Mesenchymal stem cell (in vitro differentiated cells and primary cell): ENCODE measurements at regions not wholly inside any gene's neighbourhood (a gene's known extent, or its start where the extent isn't known, plus 50 kb on each side); places are given as distances from the start of the nearest gene placed in this dataset.

Experiments used
- DNase-seq: peaks from one replicate; pipeline ENCODE4 v3.0.0-alpha.2; 2013
- H2AFZ ChIP-seq: one replicate; pipeline ENCODE4 v1.6.1; 2013; ENCODE audit warnings: low read depth, mild to moderate bottlenecking, control low read depth, inconsistent platforms, low read length, moderate library complexity
- H2AK5ac ChIP-seq: 2 replicates; pipeline ENCODE4 v1.6.1; 2013; ENCODE audit warnings: low read length, moderate library complexity, mild to moderate bottlenecking, inconsistent platforms; ENCODE audit not compliant: severe bottlenecking
- H2BK120ac ChIP-seq: one replicate; pipeline ENCODE4 v1.6.1; 2013; ENCODE audit warnings: low read depth, mild to moderate bottlenecking, inconsistent platforms, low read length, moderate library complexity
- H2BK12ac ChIP-seq, 2 experiments: one replicate each; pipeline ENCODE4 v1.6.1; 2013; ENCODE audit warnings: inconsistent platforms in 2 of 2, low read length in 2 of 2, mild to moderate bottlenecking in 2 of 2, moderate library complexity in 2 of 2, control low read depth in 1 of 2
- H2BK15ac ChIP-seq: one replicate; pipeline ENCODE4 v1.6.1; 2013; ENCODE audit warnings: mild to moderate bottlenecking, low read depth, inconsistent platforms; ENCODE audit not compliant: poor library complexity, severe bottlenecking
- H2BK5ac ChIP-seq: 2 replicates; pipeline ENCODE4 v1.6.1; 2013; ENCODE audit warnings: low read depth, mild to moderate bottlenecking, low read length, control low read depth, inconsistent platforms; ENCODE audit not compliant: poor library complexity, severe bottlenecking
- H3K14ac ChIP-seq, 2 experiments: one replicate each; pipeline ENCODE4 v1.6.1; 2013; ENCODE audit warnings: inconsistent platforms in 2 of 2, low read length in 2 of 2, control low read depth in 1 of 2, mild to moderate bottlenecking in 1 of 2, moderate library complexity in 1 of 2
- H3K18ac ChIP-seq, 2 experiments: one replicate each; pipeline ENCODE4 v1.6.1; 2013; ENCODE audit warnings: inconsistent platforms in 2 of 2, low read length in 2 of 2, control low read depth in 1 of 2, low read depth in 1 of 2, mild to moderate bottlenecking in 1 of 2
- H3K23ac ChIP-seq, 2 experiments: one replicate each; pipeline ENCODE4 v1.6.1; 2013; ENCODE audit warnings: inconsistent platforms in 2 of 2, low read length in 2 of 2, mild to moderate bottlenecking in 2 of 2, moderate library complexity in 2 of 2, control low read depth in 1 of 2
- H3K27ac ChIP-seq: 2 replicates; pipeline ENCODE4 v1.5.1; 2013; ENCODE audit warnings: mild to moderate bottlenecking, moderate library complexity, low read length, control low read depth, inconsistent platforms; ENCODE audit not compliant: poor library complexity, severe bottlenecking
- H3K27me3 ChIP-seq, 2 experiments: 2 replicates each; pipeline versions ENCODE4 v1.6.1 to v1.7.0; 2013; ENCODE audit warnings: low read length in 2 of 2, mild to moderate bottlenecking in 2 of 2, moderate library complexity in 2 of 2, control low read depth in 1 of 2, inconsistent platforms in 1 of 2; ENCODE audit not compliant: control insufficient read depth in 1 of 2, insufficient read depth in 1 of 2
- H3K36me3 ChIP-seq, 2 experiments: 2 replicates each; pipeline versions ENCODE4 v1.6.1 to v1.7.0; 2013; ENCODE audit warnings: low read length in 2 of 2, control low read depth in 1 of 2, inconsistent platforms in 1 of 2, low read depth in 1 of 2, mild to moderate bottlenecking in 1 of 2; ENCODE audit not compliant: insufficient read depth in 2 of 2, control insufficient read depth in 1 of 2
- H3K4ac ChIP-seq, 2 experiments: one replicate each; pipeline ENCODE4 v1.6.1; 2013; ENCODE audit warnings: inconsistent platforms in 2 of 2, low read length in 2 of 2, mild to moderate bottlenecking in 2 of 2, moderate library complexity in 2 of 2, control low read depth in 1 of 2, low read depth in 1 of 2
- H3K4me1 ChIP-seq: 2 replicates; pipeline ENCODE4 v1.6.1; 2013; ENCODE audit warnings: low read depth, low read length, control low read depth; ENCODE audit not compliant: control insufficient read depth, insufficient read depth
- H3K4me2 ChIP-seq: 2 replicates; pipeline ENCODE4 v1.6.1; 2013; ENCODE audit warnings: low read length, mild to moderate bottlenecking, inconsistent platforms; ENCODE audit not compliant: poor library complexity, severe bottlenecking
- H3K4me3 ChIP-seq, 2 experiments: 2 replicates each; pipeline versions ENCODE4 v1.5.1 to v1.7.0; 2013; ENCODE audit warnings: low read length in 2 of 2, mild to moderate bottlenecking in 2 of 2, control low read depth in 1 of 2, low read depth in 1 of 2; ENCODE audit not compliant: insufficient read depth in 1 of 2
- H3K79me1 ChIP-seq: replicated peaks from 2 replicates; pipeline ENCODE4 v1.6.1; 2013; ENCODE audit warnings: mild to moderate bottlenecking, control low read depth, low read length, inconsistent platforms; ENCODE audit not compliant: poor library complexity, severe bottlenecking
- H3K9ac ChIP-seq: 2 replicates; pipeline ENCODE4 v1.7.0; 2013; ENCODE audit warnings: mild to moderate bottlenecking, low read length, moderate library complexity
- H3K9me3 ChIP-seq: 2 replicates; pipeline ENCODE4 v1.7.0; 2013; ENCODE audit warnings: mild to moderate bottlenecking, low read length; ENCODE audit not compliant: control insufficient read depth
- H4K8ac ChIP-seq: one replicate; pipeline ENCODE4 v1.6.1; 2013; ENCODE audit warnings: inconsistent platforms, mild to moderate bottlenecking, low read length, moderate library complexity
- H4K91ac ChIP-seq: one replicate; pipeline ENCODE4 v1.6.1; 2013; ENCODE audit warnings: mild to moderate bottlenecking, low read length, inconsistent platforms
- WGBS: methylation state at CpG from one replicate; pipeline ENCODE4 v1.1.7; 2013; ENCODE audit warnings: mixed read lengths; 5-methylcytosine and 5-hydroxymethylcytosine counted together

- Histone ChIP-seq H2BK120ac (no peak overlapping the region), H3K4me3 (no peak overlapping the region), H2AFZ (no peak overlapping the region), H3K4me1 (no peaks in the 10 kb centered on the region), H2AK5ac (no peak overlapping the region), H3K23ac (no peak overlapping the region), H2BK5ac (no peak overlapping the region), H3K14ac (no peak overlapping the region), H3K79me1 (no peaks in the 10 kb centered on the region), H4K8ac (no peak overlapping the region), H3K36me3 (no peaks in the 10 kb centered on the region), H3K27ac (no peak overlapping the region), H3K4me2 (no peak overlapping the region), H2BK15ac (no peak overlapping the region), H3K18ac (no peak overlapping the region), H3K27me3 (no peaks in the 10 kb centered on the region), H3K4ac (no peak overlapping the region), H3K9ac (no peak overlapping the region), H3K9me3 (peaks cover 16% of the 10 kb centered on the region), H4K91ac (no peak overlapping the region), H2BK12ac (no peak overlapping the region)
- DNase-seq: no peak
- WGBS: 57% methylated on average over 1 of the region's 1 CpG
These were observed 863.2 kb upstream of the CHAC2 start for GRCh38 chr2:52904355-52904891.

GRCh38 chr2:52897511-52898044 is 870.0 kb upstream of the CHAC2 start:
- 100% methylated on average over 1 of the region's 2 CpGs for WGBS
- H3K79me1 ChIP-seq: no peaks in the 10 kb centered on the region
- no peak overlapping the region for H3K4ac ChIP-seq
- H3K4me3 ChIP-seq: no peak overlapping the region
- no peak overlapping the region for H3K23ac ChIP-seq
- H2BK12ac ChIP-seq: no peak overlapping the region
- H3K27ac ChIP-seq: no peak overlapping the region
- H3K14ac ChIP-seq: no peak overlapping the region
- no peak overlapping the region for H2BK5ac ChIP-seq
- H3K4me1 ChIP-seq: no peaks in the 10 kb centered on the region
- H4K91ac ChIP-seq: no peak overlapping the region
- no peak overlapping the region for H3K4me2 ChIP-seq
- no peaks in the 10 kb centered on the region for H3K36me3 ChIP-seq
- no peak overlapping the region for H2BK120ac ChIP-seq
- no peak overlapping the region for H4K8ac ChIP-seq
- H3K18ac ChIP-seq: no peak overlapping the region
- DNase-seq: no peak
- H2BK15ac ChIP-seq: no peak overlapping the region
- H3K9me3 ChIP-seq: peaks cover 53% of the 10 kb centered on the region
- H2AK5ac ChIP-seq: no peak overlapping the region
- H2AFZ ChIP-seq: no peak overlapping the region
- no peaks in the 10 kb centered on the region for H3K27me3 ChIP-seq
- H3K9ac ChIP-seq: no peak overlapping the region

- Histone ChIP-seq H2BK15ac (no peak overlapping the region), H4K91ac (no peak overlapping the region), H3K27me3 (no peaks in the 10 kb centered on the region), H3K23ac (no peak overlapping the region), H3K36me3 (no peaks in the 10 kb centered on the region), H2BK12ac (no peak overlapping the region), H3K4ac (no peak overlapping the region), H4K8ac (no peak overlapping the region), H3K4me3 (no peak overlapping the region), H3K9me3 (peaks cover 59% of the 10 kb centered on the region), H3K79me1 (no peaks in the 10 kb centered on the region), H2BK5ac (no peak overlapping the region), H3K18ac (no peak overlapping the region), H3K27ac (no peak overlapping the region), H2AK5ac (no peak overlapping the region), H2BK120ac (no peak overlapping the region), H3K9ac (no peak overlapping the region), H3K4me2 (no peak overlapping the region), H3K14ac (no peak overlapping the region), H3K4me1 (no peaks in the 10 kb centered on the region), H2AFZ (no peak overlapping the region)
- DNase-seq: no peak
- WGBS: 80% methylated on average over 3 of the region's 4 CpGs
These were observed 871.8 kb upstream of the CHAC2 start for GRCh38 chr2:52895726-52896340.

GRCh38 chr2:52886556-52886955 is 881.0 kb upstream of the CHAC2 start:
- Histone ChIP-seq H4K91ac (no peak overlapping the region), H3K18ac (no peak overlapping the region), H2BK15ac (no peak overlapping the region), H3K14ac (no peak overlapping the region), H2AK5ac (no peak overlapping the region), H4K8ac (no peak overlapping the region), H2BK120ac (no peak overlapping the region), H3K9ac (no peak overlapping the region), H3K36me3 (no peaks in the 10 kb centered on the region), H3K4ac (no peak overlapping the region), H2BK5ac (no peak overlapping the region), H3K4me1 (no peaks in the 10 kb centered on the region), H3K4me3 (no peak overlapping the region), H3K27ac (no peak overlapping the region), H3K79me1 (no peaks in the 10 kb centered on the region), H3K4me2 (no peak overlapping the region), H3K27me3 (no peaks in the 10 kb centered on the region), H3K23ac (no peak overlapping the region), H2AFZ (no peak overlapping the region), H2BK12ac (no peak overlapping the region), H3K9me3 (peaks cover 6% of the 10 kb centered on the region)
- no peak for DNase-seq
- WGBS: 82% methylated on average over 3 of the region's 3 CpGs
